Stimulated activated CD8-positive, alpha-beta memory T cell treated with anti-CD3 and anti-CD28 coated beads, Interleukin-12 subunit alpha, Interleukin-12 subunit beta, amount 100 ng/mL, for 24 hours (primary cell): ENCODE measurements at regions not wholly inside any gene's neighbourhood (a gene's known extent, or its start where the extent isn't known, plus 50 kb on each side); places are given as distances from the start of the nearest gene placed in this dataset.

Experiments used
- DNase-seq: peaks from one replicate; pipeline ENCODE4 v3.0.0-alpha.2; 2020; ENCODE audit errors: extremely low read depth

- no peak for DNase-seq
Measured at GRCh38 chr16:51392521-51393187, 241.6 kb upstream of the SALL1 start.

GRCh38 chr16:51391798-51392511, 240.9 kb upstream of the SALL1 start:
- DNase-seq, result no peak

- no peak for DNase-seq
Measured at GRCh38 chr16:51390877-51391276, 239.8 kb upstream of the SALL1 start.

- no peak for DNase-seq
Measured at GRCh38 chr16:51389881-51390280, 238.8 kb upstream of the SALL1 start.

GRCh38 chr16:51388516-51388951, 237.5 kb upstream of the SALL1 start:
- no peak for DNase-seq

- no peak for DNase-seq
Measured at GRCh38 chr16:51383909-51384308, 232.8 kb upstream of the SALL1 start.

- no peak for DNase-seq
Measured at GRCh38 chr16:51382940-51383339, 231.9 kb upstream of the SALL1 start.

GRCh38 chr16:51382211-51382610, 231.1 kb upstream of the SALL1 start:
- DNase-seq, result no peak

- no peak for DNase-seq
Measured at GRCh38 chr16:51376080-51376479, 225.0 kb upstream of the SALL1 start.

- DNase-seq, result no peak
Measured at GRCh38 chr16:51374790-51375189, 223.7 kb upstream of the SALL1 start.

- no peak for DNase-seq
Measured at GRCh38 chr16:51374346-51374745, 223.3 kb upstream of the SALL1 start.

GRCh38 chr16:51365715-51366114, 214.6 kb upstream of the SALL1 start:
- no peak for DNase-seq

GRCh38 chr16:51359141-51359955, 208.3 kb upstream of the SALL1 start:
- no peak for DNase-seq

- no peak for DNase-seq
Measured at GRCh38 chr16:51357839-51358238, 206.8 kb upstream of the SALL1 start.

- no peak for DNase-seq
Measured at GRCh38 chr16:51355875-51356274, 204.8 kb upstream of the SALL1 start.

- no peak for DNase-seq
Measured at GRCh38 chr16:51355195-51355594, 204.1 kb upstream of the SALL1 start.

GRCh38 chr16:51353055-51353454, 202.0 kb upstream of the SALL1 start:
- no peak for DNase-seq

- no peak for DNase-seq
Measured at GRCh38 chr16:51349626-51350025, 198.6 kb upstream of the SALL1 start.

GRCh38 chr16:51343411-51343810, 192.3 kb upstream of the SALL1 start:
- no peak for DNase-seq

- DNase-seq, result no peak
Measured at GRCh38 chr16:51341204-51341603, 190.1 kb upstream of the SALL1 start.

GRCh38 chr16:51337662-51338061, 186.6 kb upstream of the SALL1 start:
- DNase-seq, result no peak

- no peak for DNase-seq
Measured at GRCh38 chr16:51328733-51329132, 177.7 kb upstream of the SALL1 start.

- no peak for DNase-seq
Measured at GRCh38 chr16:51327001-51327400, 175.9 kb upstream of the SALL1 start.
